GM19372 (cell line): ENCODE measurements at regions not wholly inside any gene's neighbourhood (a gene's known extent, or its start where the extent isn't known, plus 50 kb on each side); places are given as distances from the start of the nearest gene placed in this dataset.

Experiments used
- ATAC-seq: cut with Tn5 transposase; IDR thresholded peaks from one replicate; pipeline ENCODE4 v1.9.1; 2021; ENCODE audit warnings: mild to moderate bottlenecking, low read depth, moderate library complexity; ENCODE audit not compliant: unreplicated experiment

- ATAC-seq, result no peak
Measured at GRCh38 chr15:98504998-98505397, 143.3 kb upstream of the IGF1R start.

- no peak for ATAC-seq
Measured at GRCh38 chr15:98505611-98506031, 142.7 kb upstream of the IGF1R start.

- no peak for ATAC-seq
Measured at GRCh38 chr15:98506172-98506571, 142.2 kb upstream of the IGF1R start.

GRCh38 chr15:98506711-98507110 lies 141.6 kb upstream of the IGF1R start:
- ATAC-seq, result no peak

GRCh38 chr15:98513428-98513986 lies 134.8 kb upstream of the IGF1R start:
- no peak for ATAC-seq

- no peak for ATAC-seq
Measured at GRCh38 chr15:98514034-98514622, 134.2 kb upstream of the IGF1R start.

- peak; percentile 93 for ATAC-seq
Measured at GRCh38 chr15:98518823-98519561, 129.3 kb upstream of the IGF1R start.

- ATAC-seq, result no peak
Measured at GRCh38 chr15:98519767-98520550, 128.4 kb upstream of the IGF1R start.

- ATAC-seq, result no peak
Measured at GRCh38 chr15:98522127-98522526, 126.2 kb upstream of the IGF1R start.

- no peak for ATAC-seq
Measured at GRCh38 chr15:98523912-98524662, 124.3 kb upstream of the IGF1R start.

GRCh38 chr15:98524838-98525660 lies 123.3 kb upstream of the IGF1R start:
- ATAC-seq, result no peak

- ATAC-seq, result no peak
Measured at GRCh38 chr15:98525661-98526001, 122.7 kb upstream of the IGF1R start.

- no peak for ATAC-seq
Measured at GRCh38 chr15:98526094-98526493, 122.2 kb upstream of the IGF1R start.

GRCh38 chr15:98528046-98528725 lies 120.2 kb upstream of the IGF1R start:
- no peak for ATAC-seq

GRCh38 chr15:98529205-98530145 lies 118.9 kb upstream of the IGF1R start:
- no peak for ATAC-seq

- ATAC-seq, result no peak
Measured at GRCh38 chr15:98530570-98530969, 117.8 kb upstream of the IGF1R start.

- no peak for ATAC-seq
Measured at GRCh38 chr15:98532063-98532462, 116.3 kb upstream of the IGF1R start.

GRCh38 chr15:98536976-98537375 lies 111.4 kb upstream of the IGF1R start:
- ATAC-seq, result no peak
